SK-MEL-5 (cell line): ENCODE measurements at regions not wholly inside any gene's neighbourhood (a gene's known extent, or its start where the extent isn't known, plus 50 kb on each side); places are given as distances from the start of the nearest gene placed in this dataset.
A peak's percentile ranks its signal among the peaks of the same experiment; 100 is the strongest.
"Not testable (repeated sequence)": the region's sequence is repeated elsewhere in the genome, so short reads cannot be mapped to it uniquely, and the experiment has no call there.

Experiments used
- DNase-seq: peaks from one replicate; pipeline ENCODE4 v3.0.0-alpha.2; 2016; ENCODE audit warnings: low read depth, low spot score
- in situ Hi-C: cut with HindIII; loops from 2 replicates; pipeline ENCODE4 v1.10.0; 2016; ENCODE audit warnings: low sequenced_read_pairs, high pct_unique_total_duplicates, low pct_unique_long_range_greater_than_20kb

DNA sequence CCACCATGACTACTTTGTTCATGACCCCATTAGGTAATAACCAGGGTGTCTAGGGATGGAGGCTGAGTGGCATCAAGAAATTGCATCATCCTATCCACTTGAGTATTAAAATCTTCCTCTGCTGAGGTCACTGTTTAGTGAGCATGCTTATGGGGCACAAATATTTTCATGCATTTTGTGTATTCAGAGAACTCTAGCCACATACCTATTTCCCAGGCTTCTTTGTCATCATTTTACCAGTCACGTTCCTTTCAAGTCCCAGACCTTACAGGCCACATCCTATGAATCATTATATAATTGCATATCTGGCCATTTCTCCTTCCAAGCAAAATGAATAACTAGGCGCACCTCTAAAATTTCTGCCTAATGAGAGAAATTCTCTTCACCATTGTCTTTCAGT lies 1882.9 kb upstream of the AGA start:
- in situ Hi-C loops: no loop called here
- no peak for DNase-seq

DNA sequence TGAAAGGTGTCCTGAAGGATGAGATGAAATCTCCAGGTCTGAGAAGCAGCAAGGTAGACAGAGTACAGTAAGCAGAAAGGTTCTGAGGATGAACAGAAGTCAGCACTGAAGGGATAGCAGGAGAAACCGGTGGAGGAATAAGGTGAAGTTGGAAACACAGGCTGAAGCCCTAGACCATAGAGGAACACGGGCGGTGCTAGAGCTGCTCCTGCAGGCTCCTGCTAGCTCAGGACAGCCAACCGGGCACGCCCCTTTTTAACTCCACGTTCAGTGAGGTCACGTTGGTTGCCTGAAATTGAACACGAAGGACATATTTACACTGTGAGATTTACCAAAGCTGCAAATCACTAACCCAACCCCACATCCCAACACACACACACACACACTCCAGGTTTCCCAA lies 1886.4 kb upstream of the AGA start:
- no peak for DNase-seq
- in situ Hi-C loops: no loop called here

DNA sequence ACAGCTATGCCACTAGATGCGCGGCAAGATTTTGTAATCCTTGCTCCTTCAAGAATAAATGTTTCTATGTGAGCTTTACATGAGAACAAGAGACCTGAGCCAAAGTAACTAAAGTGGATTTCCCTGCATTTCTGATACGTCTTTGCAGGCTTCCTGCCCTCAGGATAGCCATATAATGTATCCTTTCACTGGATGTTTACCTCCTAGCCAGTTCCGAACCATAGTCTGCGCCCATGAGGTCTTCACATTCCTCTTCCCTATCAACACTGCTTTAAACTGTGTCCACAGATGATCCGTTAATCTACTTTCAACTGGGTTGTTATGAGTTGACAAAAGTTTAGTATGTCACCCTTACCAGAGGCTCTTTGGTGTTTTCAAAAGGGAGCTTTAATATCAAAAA lies 1889.1 kb upstream of the AGA start:
- in situ Hi-C loops: no loop called here
- peak; percentile 22 for DNase-seq

DNA sequence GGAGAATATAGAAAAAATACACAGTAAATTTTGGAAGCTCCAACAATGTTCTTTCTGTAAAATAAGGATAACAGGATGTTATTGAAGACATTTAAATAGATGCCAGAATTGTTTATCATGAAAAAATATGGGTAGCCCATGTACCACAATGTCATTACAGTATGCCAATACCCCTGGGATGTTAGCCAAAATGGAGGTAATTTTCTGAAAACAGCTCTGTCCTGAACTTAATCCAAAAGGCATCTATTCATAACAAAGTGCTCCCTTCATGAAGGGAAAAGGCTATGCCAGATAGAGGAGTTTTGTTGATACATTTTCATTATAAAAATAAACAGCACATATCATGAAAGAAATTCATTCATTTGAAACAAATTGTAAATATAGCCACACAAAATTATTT lies 1902.6 kb upstream of the AGA start:
- DNase-seq: peak; percentile 72
- in situ Hi-C loops: no loop called here

DNA sequence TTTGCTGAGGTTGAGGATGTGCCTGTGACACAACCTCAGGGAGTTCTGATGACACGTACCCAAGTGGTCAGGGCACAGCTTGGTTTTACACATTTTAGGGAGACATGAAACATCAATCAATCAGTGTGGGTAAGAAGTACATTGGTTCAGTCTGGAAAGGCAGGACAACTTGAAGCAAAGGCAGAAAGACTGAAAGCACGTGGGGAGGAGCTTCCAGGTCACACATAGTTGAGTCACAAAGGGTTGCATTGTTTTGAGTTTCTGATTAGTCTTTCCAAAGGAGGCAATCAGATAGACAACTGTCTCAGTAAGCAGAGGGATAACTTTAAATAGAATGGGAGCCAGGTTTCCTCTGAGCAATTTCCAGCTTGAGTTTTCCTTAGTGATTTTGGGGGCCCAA lies 1910.0 kb upstream of the AGA start:
- in situ Hi-C loops: no loop called here
- peak; percentile 96 for DNase-seq

DNA sequence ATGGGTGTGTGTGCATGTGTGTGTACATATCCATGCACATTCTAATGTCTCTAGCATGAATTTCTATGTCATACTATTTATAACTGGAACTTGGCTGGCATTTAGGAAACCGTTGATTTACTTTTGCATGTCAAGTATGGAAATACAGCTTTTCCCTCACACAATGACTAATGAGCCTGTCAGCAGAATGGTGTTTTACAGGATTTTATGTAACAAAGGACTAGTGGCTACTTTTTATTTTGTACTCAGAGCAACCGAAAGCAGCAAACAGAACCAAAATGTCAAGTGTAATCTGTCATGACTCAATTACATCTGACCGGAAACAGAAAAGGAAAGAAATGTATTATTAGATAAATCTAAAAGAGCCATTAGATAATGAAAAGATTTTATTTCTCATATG lies 1911.5 kb upstream of the AGA start:
- no peak for DNase-seq
- in situ Hi-C loops: no loop called here

DNA sequence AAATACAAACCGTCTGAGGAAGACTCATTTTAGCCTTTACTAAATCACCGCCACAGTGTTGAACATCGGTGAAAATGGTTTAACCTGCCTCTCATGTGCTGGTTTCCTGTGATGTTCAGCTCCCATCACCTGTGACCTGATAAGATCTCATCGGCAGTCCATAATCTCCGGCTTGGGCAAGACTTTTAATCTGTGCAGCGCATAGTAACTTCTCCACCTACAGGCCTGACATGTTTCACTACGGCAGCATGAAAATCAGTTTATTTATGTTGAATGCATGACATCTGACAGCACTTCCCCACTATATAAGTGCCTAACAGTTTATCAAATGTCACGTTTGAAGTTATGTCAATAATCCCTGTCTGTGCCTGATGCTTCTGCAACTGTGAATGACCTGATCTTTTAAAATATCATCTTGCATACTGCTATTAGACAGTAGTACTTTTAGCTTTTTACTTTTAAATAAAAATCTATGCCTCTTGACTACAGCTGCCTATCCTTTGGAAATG lies 1919.8 kb upstream of the AGA start:
- DNase-seq: no peak
- in situ Hi-C loops: no loop called here

DNA sequence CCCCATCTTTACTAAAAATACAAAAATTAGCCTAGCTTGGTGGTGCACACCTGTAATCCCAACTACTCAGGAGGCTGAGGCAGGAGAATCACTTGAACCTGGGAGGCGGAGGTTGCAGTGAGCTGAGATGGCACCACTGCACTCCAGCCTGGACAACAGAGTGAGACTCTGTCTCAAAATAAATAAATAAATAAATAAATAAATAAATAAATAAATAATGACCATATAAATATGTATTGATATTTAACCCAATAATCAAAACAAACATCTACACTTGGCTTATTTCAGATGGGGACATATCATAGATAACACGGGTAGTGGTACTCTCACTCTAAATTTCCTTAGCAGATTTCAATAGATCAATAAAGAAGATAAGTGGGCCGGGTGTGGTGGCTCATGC lies 1923.7 kb upstream of the AGA start:
- in situ Hi-C loops, DNase-seq: not testable (repeated sequence)

DNA sequence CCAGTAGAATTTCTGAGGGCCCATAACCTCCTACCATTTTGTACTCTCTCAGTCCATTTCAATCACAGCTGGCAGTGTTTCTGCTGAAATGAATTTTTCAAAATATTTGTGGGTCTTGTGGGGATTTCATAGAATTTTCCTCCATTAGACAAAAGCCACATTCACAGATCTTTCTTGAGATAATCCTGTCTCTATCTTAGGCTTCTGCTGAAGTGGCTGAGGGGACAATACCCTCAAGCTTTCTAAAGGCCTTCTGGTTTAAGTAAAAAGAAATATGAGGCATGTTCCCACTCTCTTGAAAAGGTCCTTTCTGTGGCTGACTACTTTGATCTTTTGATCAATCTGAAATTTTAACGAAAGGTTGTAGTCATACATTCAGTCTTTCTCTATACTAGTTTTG lies 1930.0 kb upstream of the AGA start:
- DNase-seq: peak; percentile 72
- in situ Hi-C loops: no loop called here

DNA sequence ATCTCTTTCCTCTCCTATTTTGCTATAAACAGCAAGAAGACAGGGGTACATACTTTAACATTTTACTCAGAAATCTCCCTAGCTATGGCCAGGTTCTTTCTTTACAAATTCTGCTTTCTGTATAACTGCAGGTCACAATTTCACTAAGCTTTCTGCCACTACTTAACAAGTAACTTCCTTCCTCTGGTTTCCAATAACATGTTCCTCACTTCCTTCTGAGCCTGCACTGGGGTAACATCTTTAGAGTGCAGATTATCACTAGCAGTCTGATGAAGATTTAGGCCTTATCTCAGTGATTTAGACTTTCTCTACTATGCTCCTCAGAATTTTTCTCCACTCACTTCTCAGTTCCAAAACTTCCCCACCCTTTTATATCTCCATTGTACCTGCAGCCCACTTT lies 1930.5 kb upstream of the AGA start:
- in situ Hi-C loops: no loop called here
- DNase-seq: no peak

DNA sequence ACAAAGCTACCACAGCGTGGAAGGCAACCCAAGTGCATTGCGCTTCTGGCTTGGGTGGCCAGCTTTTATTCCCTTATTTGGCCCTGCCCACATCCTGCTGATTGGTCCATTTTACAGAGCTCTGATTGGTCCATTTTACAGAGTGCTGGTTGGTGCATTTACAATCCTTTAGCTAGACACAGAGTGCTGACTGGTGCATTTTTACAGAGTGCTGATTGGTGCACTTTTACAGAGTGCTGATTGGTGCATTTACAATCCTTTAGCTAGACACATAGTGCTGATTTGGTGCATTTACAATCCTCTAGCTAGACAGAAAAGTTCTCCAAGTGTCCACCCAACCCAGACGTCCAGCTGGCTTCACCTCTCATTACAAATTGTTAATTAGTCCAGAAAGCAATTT lies 1936.6 kb upstream of the AGA start:
- DNase-seq, in situ Hi-C loops: not testable (repeated sequence)

DNA sequence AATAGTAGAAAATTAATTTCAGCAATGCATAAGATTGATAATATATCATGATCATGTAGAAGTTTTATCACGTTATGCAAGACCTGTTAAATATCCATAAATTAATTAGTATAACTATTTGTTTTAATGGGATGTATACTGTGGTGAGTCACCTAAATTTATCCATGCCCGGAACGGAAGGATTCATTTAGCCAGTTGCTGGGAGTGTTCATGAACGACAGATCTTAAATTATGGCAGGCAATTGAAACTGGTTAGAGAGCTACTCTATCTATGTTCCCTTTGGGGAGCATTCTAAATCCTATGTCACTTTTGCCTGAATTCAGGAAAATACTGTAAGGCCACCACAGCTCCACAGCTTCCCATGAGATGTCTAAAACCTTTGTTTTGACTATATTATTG lies 1950.5 kb upstream of the AGA start:
- DNase-seq: no peak
- in situ Hi-C loops: no loop called here

DNA sequence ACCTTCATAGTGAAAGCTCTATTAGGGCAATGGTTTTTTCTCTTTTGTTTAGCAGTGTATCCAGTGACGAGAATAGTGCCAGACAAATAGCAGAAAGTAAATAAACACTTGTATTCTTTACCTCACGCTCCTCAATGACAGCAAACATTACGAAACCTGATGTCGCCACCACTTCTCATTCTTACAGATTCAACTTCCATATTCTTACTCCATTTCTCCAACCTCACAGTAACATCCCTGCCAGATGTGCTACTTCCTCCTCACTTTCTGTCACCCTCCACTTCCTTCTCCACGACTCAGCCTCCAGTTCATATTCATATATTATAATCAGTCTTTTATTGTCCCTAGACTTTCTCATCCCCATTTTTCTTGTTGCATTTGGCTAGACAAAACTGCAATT lies 1956.2 kb upstream of the AGA start:
- no peak for DNase-seq
- in situ Hi-C loops: no loop called here

DNA sequence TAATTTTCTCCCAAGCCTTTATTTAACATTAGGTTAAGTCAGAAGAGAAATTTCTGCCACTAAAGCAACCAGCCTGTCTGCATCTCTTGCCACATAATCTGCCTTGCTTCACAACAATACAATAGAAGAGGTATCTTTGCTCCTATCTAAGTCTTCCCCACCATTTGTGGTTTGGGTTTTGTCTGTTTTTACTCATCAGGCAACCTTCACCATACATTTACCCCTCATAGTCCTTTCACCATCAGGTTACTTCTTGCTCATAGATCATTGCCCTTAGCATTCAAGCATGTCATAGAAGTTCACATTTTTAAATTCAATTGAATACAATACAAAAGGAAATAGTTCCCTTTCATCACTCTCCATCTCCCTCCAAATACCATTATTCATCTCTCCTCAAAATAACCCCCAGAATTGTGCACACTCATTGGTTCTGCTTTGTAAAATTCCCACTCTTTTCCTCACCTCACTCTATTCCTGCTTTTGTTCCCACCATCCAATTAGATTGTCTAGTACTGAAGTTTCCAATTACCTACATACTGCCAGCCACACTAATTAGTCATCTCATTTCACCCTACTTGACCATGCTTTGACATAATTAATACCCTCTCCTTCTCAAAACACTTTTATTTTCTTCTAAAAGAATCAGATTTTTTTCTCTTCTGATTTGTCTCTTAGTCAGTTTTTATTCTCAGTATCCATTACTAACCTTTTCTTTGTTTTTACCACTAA lies 1957.0 kb upstream of the AGA start:
- no peak for DNase-seq
- in situ Hi-C loops: no loop called here

DNA sequence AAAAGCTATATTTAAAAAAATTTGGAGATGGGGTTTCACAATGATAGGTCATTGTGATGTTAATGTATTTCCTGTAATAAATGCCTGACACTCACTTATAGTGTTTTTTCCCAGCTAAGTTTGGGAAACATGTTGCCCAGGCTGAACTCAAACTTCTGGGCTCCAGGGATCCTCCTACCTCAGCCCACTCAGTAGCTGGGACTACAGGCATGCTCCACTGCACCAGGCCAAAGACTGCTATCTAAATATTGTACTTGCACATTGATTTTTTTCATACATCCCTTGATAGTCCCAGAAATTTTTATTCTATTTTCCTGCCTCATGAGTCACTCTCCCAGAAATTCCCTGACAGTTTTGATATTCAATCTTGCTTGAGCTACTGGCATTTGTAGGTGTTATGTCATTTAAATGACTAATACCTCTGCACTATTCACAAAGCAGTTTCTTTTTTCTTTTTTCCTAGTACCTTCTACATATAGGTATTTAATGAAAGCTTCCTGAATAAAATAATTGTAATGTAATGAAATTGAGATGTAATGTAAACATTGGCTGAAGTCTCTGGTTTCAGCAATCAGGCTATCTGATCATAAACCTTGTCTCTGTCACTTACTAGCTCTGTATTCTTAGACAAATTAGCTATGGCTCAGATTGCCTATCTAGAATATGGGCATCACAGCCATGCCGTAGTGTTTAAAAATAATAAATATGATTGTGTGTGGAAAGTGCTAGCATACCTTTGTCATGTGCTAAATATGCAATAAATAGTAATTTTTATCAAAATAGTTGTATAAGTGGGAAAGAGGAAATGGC lies 1973.0 kb upstream of the AGA start:
- in situ Hi-C loops: no loop called here
- DNase-seq: no peak

DNA sequence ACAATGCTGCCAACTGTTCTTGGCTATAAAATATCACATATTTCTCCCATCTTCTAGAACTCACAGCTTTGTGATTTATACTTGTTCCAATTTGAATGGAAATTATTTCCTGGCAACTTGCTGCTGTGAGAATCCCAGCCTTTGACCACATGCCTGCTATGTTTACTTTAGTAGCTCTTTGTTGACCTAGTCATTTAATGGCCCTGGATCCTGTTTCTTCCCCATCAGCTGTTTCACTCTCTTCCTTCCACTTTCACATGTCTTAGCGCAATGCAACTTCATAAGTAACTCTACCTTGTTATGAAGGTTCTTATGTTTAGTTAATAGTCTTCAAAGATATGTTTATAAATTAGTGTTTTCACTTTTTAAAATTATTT lies 1973.6 kb upstream of the AGA start:
- in situ Hi-C loops: no loop called here
- no peak for DNase-seq

DNA sequence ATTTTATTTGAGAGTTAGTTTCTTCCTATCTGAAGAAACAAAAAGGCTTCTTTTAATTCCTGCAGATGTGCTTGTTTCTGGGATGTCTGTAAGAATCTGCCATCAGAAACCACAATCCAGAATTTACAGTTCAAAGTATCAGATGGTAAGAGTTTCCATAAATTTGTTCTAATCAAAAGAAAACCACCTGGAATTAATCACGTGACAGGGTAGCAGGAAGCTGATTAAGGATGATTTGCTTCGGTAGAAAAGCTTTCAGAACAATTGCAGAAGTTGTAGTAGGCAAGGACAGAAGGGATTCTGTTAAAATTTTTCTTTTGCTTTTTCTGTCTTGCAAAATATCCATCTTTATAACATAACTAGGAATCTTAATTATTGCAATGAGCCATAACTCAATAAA lies 1975.1 kb upstream of the AGA start:
- DNase-seq: no peak
- in situ Hi-C loops: no loop called here

DNA sequence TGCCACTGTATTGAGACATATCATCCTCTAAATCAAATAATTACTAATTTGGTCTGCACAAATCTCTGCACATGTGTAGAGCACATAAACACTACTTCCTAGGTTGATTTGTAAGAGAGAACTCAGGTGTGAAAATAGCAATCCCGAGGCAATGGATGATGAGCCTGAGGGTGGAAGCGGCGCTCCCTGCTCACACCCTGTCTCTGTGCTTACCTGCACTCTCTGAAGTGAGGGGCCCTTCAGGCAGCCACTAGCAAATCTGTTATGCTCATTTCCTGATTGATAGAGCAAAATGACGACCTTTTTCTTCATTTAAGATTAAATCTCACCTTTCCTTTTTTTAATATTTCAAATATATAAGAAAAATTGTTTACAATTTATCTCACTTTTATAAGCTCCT lies 1995.7 kb upstream of the AGA start:
- DNase-seq: no peak
- in situ Hi-C loops: no loop called here

DNA sequence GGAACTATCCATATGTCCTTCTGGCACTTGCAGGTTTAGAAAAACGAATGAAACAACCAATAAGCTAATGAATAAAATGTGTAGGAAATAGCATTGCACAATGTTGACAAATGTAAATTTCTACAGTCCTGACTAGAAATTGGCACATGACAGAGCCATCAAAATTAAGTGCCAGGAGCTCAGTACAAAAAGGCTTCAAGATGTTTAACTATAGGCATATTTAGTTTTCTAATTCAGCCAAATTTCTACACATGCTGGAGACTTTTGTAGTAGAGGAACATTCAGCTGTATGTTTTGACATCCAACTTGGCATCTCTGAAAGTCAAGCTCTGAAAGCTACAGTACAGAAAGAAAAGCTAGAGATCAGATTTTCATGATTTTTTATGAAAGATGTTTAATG lies 1999.4 kb upstream of the AGA start:
- DNase-seq: no peak
- in situ Hi-C loops: no loop called here
